HG02870 (cell line): ENCODE measurements at regions not wholly inside any gene's neighbourhood (a gene's known extent, or its start where the extent isn't known, plus 50 kb on each side); places are given as distances from the start of the nearest gene placed in this dataset.

Experiments
- ATAC-seq: cut with Tn5 transposase; IDR thresholded peaks from one replicate; pipeline ENCODE4 v1.9.1; 2021; ENCODE audit warnings: mild to moderate bottlenecking, moderate library complexity; ENCODE audit not compliant: unreplicated experiment

DNA sequence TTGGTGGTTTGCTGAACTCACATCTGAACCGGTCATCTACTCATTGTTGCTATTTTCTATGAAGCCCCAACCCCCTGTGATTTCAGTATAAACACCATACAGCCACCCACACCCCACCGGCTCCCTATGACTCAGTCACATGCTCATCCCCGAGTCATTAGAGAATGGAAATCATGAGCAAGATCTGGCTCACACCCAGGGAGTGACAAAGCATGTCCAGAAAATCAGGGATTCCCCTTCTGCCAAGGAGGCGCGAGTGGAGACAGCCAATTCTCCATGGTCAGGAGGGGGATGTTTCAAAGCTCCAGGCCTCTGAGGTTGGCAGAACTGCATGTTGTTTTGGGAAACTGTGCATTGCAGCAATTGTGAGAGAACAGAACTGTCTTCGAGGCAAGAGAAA is 657.5 kb upstream of the TBX3 start:
- no peak for ATAC-seq

DNA sequence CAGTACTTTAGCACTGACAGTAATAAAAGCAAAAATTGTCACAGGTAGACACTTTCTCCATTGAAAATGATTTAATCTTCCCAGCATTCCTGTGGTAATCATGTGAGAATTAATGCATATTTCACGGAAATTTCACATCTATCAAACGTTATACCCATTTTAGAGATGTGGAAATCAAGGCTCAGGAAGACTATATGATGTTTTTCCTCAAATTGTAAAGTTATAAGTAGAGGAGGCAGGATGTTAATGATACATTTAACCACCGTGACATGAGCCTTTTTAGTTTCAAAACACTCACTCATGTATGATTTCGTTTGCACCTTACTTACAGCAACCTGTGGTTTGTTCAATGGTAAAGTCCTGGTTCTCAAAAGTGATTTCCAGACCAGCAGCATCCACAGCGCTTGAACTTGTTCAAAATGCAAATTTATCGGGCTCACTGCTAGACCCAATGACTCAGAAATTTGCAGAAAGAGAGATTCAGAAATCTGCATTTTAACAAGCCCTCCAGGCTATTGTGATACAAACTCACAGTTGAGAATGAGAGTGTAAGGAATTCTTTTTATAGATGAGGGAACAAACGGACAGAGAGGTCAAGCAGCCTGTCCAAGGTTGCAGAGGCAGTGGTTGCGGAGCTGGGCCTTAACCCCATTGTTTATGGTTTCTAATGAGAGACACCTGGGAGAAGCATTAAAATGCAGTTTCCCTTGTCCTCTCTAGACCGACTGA is 654.8 kb upstream of the TBX3 start:
- peak; percentile 85 for ATAC-seq

- no peak for ATAC-seq
These were observed 653.9 kb upstream of the TBX3 start for GRCh38 chr12:115337693-115338543.

GRCh38 chr12:115336506-115336905 is 652.5 kb upstream of the TBX3 start:
- ATAC-seq, result no peak

GRCh38 chr12:115335594-115335993 is 651.6 kb upstream of the TBX3 start:
- ATAC-seq, result no peak

DNA sequence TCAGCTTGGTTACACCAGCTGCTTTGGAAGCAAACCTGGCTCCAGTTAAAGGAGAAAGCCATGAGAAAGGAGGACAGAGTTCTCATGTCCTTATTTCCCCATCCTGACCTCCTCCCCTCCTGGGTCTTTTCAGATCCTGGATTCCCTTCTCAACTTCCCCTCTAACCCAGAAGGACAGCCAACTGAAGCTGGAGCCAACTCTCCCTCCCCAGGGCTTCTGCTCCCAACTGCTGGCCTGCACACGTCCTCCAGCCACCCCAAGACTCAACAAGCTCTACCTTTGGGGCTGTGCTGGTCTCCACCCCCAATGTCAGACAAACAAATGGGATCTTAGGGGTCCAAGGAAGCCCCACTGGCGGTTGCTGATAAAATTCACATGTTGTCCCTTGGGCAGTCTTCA is 651.1 kb upstream of the TBX3 start:
- no peak for ATAC-seq

DNA sequence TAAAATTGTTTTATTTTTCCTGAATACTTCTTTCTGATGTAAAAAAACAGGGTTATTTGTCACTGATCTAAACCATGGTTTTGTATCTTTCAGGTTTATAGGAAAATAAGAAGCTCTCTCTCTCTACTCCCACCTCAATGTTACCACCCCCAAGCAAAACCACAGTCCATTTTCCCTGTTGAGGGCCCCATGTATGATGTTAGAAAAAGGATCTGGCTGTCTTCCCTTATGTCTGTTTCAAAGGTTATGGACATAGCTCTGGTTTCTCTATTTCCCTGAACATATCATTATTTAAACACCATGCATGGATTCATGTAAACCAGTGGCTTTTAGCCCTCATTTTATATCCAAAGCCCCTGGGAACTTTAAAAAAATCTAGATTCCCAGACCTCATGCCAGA is 649.0 kb upstream of the TBX3 start:
- no peak for ATAC-seq

- ATAC-seq, result no peak
These were observed 641.9 kb upstream of the TBX3 start for GRCh38 chr12:115325858-115326257.

DNA sequence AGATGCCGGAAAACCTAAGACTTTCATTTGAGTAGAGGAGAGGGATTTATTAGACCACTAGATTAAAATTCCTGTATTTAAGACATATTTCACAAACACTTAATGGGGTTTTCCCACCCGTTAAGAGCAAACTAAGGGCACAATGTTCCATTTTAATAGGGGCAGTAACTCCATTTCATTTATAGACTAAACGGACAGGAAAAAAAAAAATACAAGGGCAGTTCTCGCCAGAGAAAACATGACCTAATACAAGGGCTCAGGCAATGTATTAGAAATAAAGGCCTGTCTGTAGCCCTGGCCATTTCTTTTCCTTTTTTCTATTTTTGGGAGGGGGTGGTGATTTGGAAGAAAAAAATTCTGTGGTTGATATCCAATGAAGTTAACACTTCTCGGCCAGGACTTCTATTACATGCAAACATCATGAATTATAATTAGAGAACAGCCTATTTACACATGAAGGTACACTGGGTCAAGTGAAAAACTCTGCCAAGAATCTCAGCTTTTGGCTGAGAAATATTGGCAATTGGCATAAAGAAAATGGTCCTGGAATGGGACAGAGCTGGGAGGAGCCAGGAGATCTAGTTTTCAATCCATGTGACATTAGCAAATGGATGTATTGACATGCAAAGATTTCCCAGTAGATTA is 641.1 kb upstream of the TBX3 start:
- ATAC-seq, result no peak

DNA sequence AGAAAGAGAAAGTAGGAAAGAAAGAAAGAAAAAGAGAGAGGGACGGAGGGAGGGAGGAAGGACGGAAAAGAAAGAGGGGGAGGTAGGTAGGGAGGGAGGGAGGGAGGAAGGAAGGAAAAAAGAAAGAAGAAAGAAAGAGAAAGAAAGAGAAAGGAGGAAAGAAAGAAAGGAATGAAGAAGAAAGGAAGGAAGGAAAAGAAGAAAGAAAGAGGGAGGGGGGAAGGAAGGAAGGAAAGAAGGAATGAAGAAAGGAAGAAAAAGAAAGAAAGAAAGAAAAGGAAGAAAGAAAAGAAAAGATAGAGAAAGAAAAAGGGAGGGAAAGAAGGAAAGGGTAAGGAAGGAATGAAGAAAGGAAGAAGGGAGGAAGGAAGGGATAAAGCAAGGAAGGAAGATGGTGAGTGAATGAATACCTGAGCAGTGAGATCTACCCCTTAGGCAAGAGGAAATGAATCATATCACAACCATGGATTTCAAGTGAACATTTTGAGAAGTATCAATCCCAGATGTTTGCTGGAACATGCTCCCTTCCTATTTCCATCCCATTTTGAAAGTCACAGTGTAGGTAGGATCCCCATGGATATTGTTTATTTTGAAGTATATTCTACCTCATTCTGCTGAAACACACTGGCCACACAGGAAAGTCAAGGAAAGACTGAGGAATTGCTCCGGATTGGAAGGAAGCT is 639.4 kb upstream of the TBX3 start:
- no peak for ATAC-seq

DNA sequence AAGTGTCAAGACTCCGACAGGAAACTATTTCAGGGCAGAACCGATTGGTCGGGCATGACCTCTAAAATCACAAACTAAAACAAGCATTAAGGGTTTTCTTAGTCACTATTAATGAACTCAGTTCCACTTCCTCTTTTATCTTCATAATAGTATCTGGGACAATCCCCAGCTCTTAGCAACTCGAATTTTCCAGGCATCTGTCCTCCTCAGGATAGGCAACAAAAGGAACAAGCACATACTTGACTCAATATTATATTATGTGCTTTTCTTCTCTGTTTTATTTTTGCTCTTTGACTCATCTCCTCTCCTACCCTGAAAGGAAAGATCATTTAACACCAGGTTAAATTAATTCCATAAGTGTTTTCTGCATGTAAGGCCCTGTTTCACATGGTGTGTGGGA is 638.3 kb upstream of the TBX3 start:
- ATAC-seq, result peak; percentile 93

DNA sequence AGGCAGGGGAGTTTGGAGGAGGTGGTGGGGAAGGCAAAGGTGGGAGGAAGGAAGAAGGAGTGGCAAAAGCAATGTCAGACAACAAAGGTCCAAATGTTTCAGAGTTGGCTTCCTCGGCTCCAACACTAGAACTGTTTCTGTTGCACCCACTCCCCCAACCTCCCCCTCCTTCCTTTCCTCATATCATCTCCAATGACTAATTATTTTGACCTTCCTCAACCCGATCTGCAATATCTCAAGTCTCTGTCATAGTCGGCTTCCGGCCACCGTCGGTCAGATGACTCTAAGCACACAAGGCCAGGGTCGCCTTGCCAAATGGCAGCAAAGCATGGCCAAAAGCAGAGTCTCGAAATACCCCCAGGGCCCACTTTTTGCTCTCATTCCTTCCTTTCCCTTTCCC is 637.0 kb upstream of the TBX3 start:
- no peak for ATAC-seq

GRCh38 chr12:115320451-115320850 is 636.5 kb upstream of the TBX3 start:
- no peak for ATAC-seq

DNA sequence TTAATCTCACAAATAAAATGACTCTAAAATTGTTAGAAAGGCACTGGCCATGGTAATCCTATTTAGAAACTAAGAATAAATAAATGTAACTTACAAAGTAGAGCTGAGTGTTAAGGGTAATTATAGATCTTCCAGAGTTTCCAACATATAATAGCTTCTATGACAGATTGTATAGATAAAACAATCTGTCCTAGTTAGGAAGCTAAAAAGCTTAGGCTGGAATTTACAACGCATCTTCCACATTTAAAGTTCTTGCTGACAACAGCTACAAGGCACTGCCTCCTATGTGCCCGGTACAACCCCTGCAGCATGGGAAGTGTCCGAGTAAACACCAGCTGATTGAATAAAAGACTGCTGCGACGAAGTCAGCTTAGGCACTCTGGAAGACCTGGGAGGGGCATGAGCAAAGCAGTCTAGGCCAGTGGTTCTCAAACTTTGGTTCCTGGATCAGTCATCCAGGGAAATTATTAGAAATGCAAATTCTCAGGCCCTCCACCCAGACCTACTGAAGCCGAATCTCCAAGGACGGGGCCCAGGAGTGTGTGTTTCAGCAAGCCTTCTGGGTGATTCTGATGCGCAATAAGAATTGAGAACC is 635.6 kb upstream of the TBX3 start:
- ATAC-seq, result no peak

GRCh38 chr12:115313929-115314328 is 630.0 kb upstream of the TBX3 start:
- no peak for ATAC-seq

GRCh38 chr12:115312901-115313300 is 628.9 kb upstream of the TBX3 start:
- ATAC-seq, result no peak

GRCh38 chr12:115311875-115312274 is 627.9 kb upstream of the TBX3 start:
- no peak for ATAC-seq

DNA sequence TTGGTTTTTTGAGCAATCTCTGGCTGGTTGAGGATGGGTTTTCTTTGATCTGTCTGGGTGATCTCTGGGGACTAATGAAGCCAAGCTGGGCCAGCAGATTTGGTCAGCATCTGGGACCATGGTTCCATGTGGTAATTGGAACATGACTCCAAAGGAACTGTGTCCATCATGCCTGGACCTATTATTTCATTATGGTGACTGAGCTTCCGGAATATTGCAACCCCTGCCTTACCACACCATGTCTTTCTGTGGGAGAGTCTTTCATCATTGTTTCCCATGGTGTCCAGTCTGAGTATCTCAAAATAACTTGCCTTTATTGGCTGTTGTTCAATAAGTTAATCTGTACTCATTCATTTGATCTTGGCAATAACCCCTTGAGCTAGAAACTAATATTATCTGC is 624.9 kb upstream of the TBX3 start:
- no peak for ATAC-seq

DNA sequence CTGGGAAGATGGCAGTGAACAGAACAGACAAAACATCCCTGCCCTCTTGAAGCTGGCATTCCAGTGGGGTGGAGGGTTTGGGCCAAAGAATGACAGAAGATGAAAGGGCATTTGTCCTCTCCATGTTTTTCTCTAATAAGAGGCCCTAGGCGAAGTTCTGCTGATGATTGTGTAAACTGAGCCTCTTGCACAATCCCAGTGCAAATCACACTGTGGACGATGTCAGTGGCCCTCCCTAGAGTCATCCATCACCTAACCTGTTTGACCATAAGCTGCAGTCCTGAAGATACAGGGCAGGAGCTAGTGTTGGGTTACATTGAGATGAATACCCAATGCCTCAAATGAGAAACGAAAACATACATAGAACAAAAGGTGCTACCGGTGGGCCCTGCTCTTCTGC is 622.4 kb upstream of the TBX3 start:
- ATAC-seq, result no peak

DNA sequence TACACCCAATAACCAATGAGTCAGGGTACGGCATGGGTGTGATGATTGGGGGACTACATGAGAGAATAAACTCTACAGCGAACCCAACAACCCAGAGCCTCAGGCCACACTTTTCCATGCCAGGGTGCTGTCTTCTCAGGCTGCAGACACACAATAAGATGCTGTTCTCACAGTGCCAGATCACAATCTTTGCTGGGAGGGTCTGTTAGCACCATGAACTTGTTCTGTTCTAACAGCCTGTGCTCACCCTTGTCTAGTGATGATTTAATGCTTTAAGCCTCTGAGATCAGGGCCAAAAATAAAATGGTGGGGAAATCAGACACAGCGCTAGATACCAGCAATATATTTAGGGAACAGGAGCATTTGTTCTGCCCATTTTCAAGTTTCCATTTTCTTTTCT is 621.9 kb upstream of the TBX3 start:
- ATAC-seq, result no peak

GRCh38 chr12:115305275-115305674 is 621.3 kb upstream of the TBX3 start:
- ATAC-seq, result no peak
